ENCODE measurements at regions not wholly inside any gene's neighbourhood (a gene's known extent, or its start where the extent isn't known, plus 50 kb on each side); places are given as distances from the start of the nearest gene placed in this dataset.

GRCh38 chr19:31611046-31611877 is 262.0 kb upstream of the TSHZ3 start:
- DNase-seq: no peak

- no peak for DNase-seq
Measured at GRCh38 chr19:31612873-31613272, 263.6 kb upstream of the TSHZ3 start.

GRCh38 chr19:31613683-31614219 is 264.5 kb upstream of the TSHZ3 start:
- no peak for DNase-seq

GRCh38 chr19:31616031-31616430 is 266.8 kb upstream of the TSHZ3 start:
- DNase-seq: no peak

- no peak for DNase-seq
Measured at GRCh38 chr19:31617010-31617585, 267.9 kb upstream of the TSHZ3 start.

- no peak for DNase-seq
Measured at GRCh38 chr19:31625056-31625455, 275.8 kb upstream of the TSHZ3 start.

- no peak for DNase-seq
Measured at GRCh38 chr19:31625575-31625974, 276.3 kb upstream of the TSHZ3 start.

GRCh38 chr19:31626941-31627340 is 277.7 kb upstream of the TSHZ3 start:
- no peak for DNase-seq

- DNase-seq: no peak
Measured at GRCh38 chr19:31627620-31628365, 278.6 kb upstream of the TSHZ3 start.

GRCh38 chr19:31629579-31630363 is 280.5 kb upstream of the TSHZ3 start:
- DNase-seq: no peak

GRCh38 chr19:31633014-31633413 is 283.8 kb upstream of the TSHZ3 start:
- no peak for DNase-seq

GRCh38 chr19:31639306-31639705 is 290.1 kb upstream of the TSHZ3 start:
- DNase-seq: no peak

- no peak for DNase-seq
Measured at GRCh38 chr19:31641591-31641990, 292.4 kb upstream of the TSHZ3 start.

GRCh38 chr19:31648347-31648746 is 299.1 kb upstream of the TSHZ3 start:
- DNase-seq: peak; percentile 14

- DNase-seq: no peak
Measured at GRCh38 chr19:31656507-31656906, 307.3 kb upstream of the TSHZ3 start.

- no peak for DNase-seq
Measured at GRCh38 chr19:31658993-31659896, 310.0 kb upstream of the TSHZ3 start.

GRCh38 chr19:31659897-31660210 is 310.6 kb upstream of the TSHZ3 start:
- DNase-seq: no peak

- DNase-seq: no peak
Measured at GRCh38 chr19:31664096-31664495, 314.9 kb upstream of the TSHZ3 start.

GRCh38 chr19:31664997-31665396 is 315.8 kb upstream of the TSHZ3 start:
- no peak for DNase-seq

GRCh38 chr19:31666126-31666525 is 316.9 kb upstream of the TSHZ3 start:
- DNase-seq: no peak

GRCh38 chr19:31667106-31667505 is 317.9 kb upstream of the TSHZ3 start:
- DNase-seq: no peak

GRCh38 chr19:31668921-31669320 is 319.7 kb upstream of the TSHZ3 start:
- DNase-seq: no peak
